OCI-LY3 (cell line): ENCODE measurements at regions not wholly inside any gene's neighbourhood (a gene's known extent, or its start where the extent isn't known, plus 50 kb on each side); places are given as distances from the start of the nearest gene placed in this dataset.

ENCODE experiments used
- CTCF ChIP-seq: fragments of 200-600, 300-600 bp; sonication (generic); IDR thresholded peaks from 2 replicates; pipeline ENCODE4 v1.5.1; 2014; ENCODE audit warnings: antibody characterized with exemption, low read length, low read depth
- EZH2phosphoT487 ChIP-seq: fragments of 200-600 bp; shearing (Covaris generic); IDR thresholded peaks from 2 replicates; pipeline ENCODE4 v1.6.1; 2018; ENCODE audit warnings: antibody characterized with exemption, mixed run types, low read depth

GRCh38 chr6:21526974-21527373, 66.6 kb upstream of the SOX4 start:
- no peak for TF ChIP-seq CTCF
- no peak for TF ChIP-seq EZH2phosphoT487
